ENCODE measurements at regions not wholly inside any gene's neighbourhood (a gene's known extent, or its start where the extent isn't known, plus 50 kb on each side); places are given as distances from the start of the nearest gene placed in this dataset.
A peak's percentile ranks its signal among the peaks of the same experiment; 100 is the strongest.

GRCh38 chr7:73971704-73972341 lies 56.1 kb upstream of the ELN start:
- H3K27me3 ChIP-seq: no peaks in the 10 kb centered on the region
- DNase-seq (peak in 1 of 4 donors; percentile 7), ATAC-seq (peak; percentile 21)
- no peaks in the 10 kb centered on the region for H3K36me3 ChIP-seq (replicated peaks in 1 of 2; ENCODE audit: insufficient read depth in 1 of 2, low read depth in 2 of 2)
- H3K4me3 ChIP-seq: no peak overlapping the region
- no peak overlapping the region for H3K27ac ChIP-seq
- H3K4me1 ChIP-seq: no peaks in the 10 kb centered on the region
- WGBS, 2 donors: 65 to 69% methylated on average over 10 to 13 of the region's 13 CpGs
- no peaks in the 10 kb centered on the region for H3K9me3 ChIP-seq
- intact Hi-C loops (cut with DNase I): no loop called here
- TF ChIP-seq CTCF (IDR thresholded peaks at IDR 0.05) (peak in 1 of 7 experiments; percentile 6), POLR2A (IDR thresholded peaks at IDR 0.05) (no peak)

DNA sequence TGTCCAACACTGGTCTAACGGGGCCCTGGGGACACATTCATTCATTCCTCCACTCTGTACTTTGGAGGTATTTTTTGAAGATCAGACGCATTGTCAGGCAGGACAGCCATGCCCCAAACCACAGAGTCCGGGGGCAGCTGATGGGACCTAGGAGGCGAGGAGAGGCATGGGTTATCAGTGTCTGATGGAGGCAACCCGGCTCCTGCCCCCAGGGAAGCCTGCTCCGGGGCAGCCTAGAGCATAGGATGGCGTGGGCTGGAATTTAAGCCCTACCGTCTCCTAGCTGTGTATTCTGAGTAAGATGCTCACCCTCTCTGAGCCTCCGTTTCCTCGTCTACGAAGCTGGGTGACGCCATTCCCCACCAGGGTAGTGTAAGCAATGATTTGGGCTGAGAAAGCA lies 55.4 kb upstream of the ELN start:
- Histone ChIP-seq H3K27ac (no peak overlapping the region), H3K36me3 (replicated peaks in 1 of 2; ENCODE audit: insufficient read depth in 1 of 2, low read depth in 2 of 2) (no peaks in the 10 kb centered on the region), H3K4me1 (no peaks in the 10 kb centered on the region), H3K27me3 (no peaks in the 10 kb centered on the region), H3K9me3 (no peaks in the 10 kb centered on the region), H3K4me3 (no peak overlapping the region)
- ATAC-seq (no peak), DNase-seq (no peak)
- TF ChIP-seq POLR2A (IDR thresholded peaks at IDR 0.05) (no peak), CTCF (IDR thresholded peaks at IDR 0.05) (no peak)
- WGBS, 2 donors: 88 to 93% methylated on average over 7 to 12 of the region's 12 CpGs
- intact Hi-C loops (cut with DNase I): no loop called here

DNA sequence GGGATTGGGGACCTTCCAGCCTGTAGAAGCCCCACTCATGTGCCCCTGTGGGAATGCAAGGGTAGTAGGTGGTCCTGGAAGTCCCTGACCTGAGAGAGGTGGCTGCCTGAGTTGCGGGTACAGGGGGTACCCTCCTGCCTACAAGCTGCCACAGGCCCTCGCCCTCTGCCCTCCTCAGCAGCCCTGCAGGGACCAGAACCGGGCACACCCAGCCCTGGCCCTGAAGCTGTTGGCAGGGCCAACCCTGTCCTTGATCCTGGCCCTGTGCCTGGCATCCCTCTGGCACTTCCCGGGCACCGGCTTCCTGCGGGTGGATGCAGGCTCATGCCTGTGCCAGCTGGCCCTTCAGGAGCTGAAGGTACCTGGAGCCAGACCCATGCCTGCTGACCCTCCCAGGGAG lies 54.9 kb upstream of the ELN start:
- DNase-seq (peak in 3 of 4 donors; percentile 19 to 56 (median 54)), ATAC-seq (no peak)
- Histone ChIP-seq H3K4me3 (no peak overlapping the region), H3K9me3 (no peaks in the 10 kb centered on the region), H3K27me3 (no peaks in the 10 kb centered on the region), H3K36me3 (replicated peaks in 1 of 2; ENCODE audit: insufficient read depth in 1 of 2, low read depth in 2 of 2) (no peaks in the 10 kb centered on the region), H3K27ac (no peak overlapping the region), H3K4me1 (no peaks in the 10 kb centered on the region)
- WGBS, 2 donors: 52 to 80% methylated on average over 2 to 6 of the region's 6 CpGs
- TF ChIP-seq POLR2A (IDR thresholded peaks at IDR 0.05) (no peak), CTCF (IDR thresholded peaks at IDR 0.05) (no peak)
- intact Hi-C loops (cut with DNase I): no loop called here

- peaks cover 9% of the 10 kb centered on the region for H3K4me1 ChIP-seq
- no peaks in the 10 kb centered on the region for H3K9me3 ChIP-seq
- TF ChIP-seq CTCF (IDR thresholded peaks at IDR 0.05): no peak
- TF ChIP-seq POLR2A (IDR thresholded peaks at IDR 0.05): no peak
- H3K4me3 ChIP-seq: no peak overlapping the region
- no peak overlapping the region for H3K27ac ChIP-seq
- no peak for ATAC-seq
- 87 to 88% methylated on average over 23 of the region's 23 CpGs for WGBS, 2 donors
- no peaks in the 10 kb centered on the region for H3K36me3 ChIP-seq (replicated peaks in 1 of 2; ENCODE audit: insufficient read depth in 1 of 2, low read depth in 2 of 2)
- no peaks in the 10 kb centered on the region for H3K27me3 ChIP-seq
- intact Hi-C loops (cut with DNase I): no loop called here
- peak in 1 of 4 donors; percentile 4 for DNase-seq
Observed at GRCh38 chr7:73974101-73974947, 53.6 kb upstream of the ELN start.

All from body of pancreas (tissue), 4 donors.